ENCODE measurements at regions not wholly inside any gene's neighbourhood (a gene's known extent, or its start where the extent isn't known, plus 50 kb on each side); places are given as distances from the start of the nearest gene placed in this dataset.

DNA sequence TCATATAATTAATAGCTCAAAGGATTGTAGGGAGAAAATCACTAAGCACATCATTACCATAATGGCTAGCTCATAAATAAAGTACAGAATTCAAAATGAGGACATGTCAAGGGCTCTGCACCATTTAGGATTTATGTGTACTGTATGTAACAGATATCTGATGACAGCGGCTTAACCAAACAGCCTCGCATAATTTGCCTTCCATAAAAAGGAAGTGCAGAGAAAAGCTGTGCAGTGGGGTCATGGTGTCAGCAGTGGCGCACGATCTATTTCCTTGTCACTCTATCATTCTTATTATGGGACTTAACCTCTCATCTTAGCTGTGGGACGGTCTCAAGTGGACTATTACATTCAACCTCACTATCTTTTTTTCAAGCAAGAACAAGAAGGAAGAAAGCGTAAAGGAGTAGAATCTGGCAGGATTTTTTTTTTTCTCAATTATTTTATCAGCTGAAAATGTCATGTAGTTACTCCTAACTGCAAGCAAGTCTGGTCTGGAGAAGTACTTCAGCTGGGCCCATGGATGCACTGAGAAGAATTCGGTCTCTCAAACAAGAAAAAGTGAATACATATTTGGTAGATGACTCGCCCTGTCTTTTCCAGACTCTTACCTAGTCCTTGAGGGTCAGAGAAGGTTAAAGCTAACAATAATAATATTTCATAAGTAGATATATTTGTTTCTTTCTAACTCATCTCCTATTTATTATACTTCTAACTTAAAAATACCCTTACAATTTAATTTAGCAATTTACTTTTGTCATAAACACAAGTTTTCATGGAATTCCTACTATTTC, 94.6 kb downstream of the COX18 start (continued):
- TF ChIP-seq, protein P1, sequence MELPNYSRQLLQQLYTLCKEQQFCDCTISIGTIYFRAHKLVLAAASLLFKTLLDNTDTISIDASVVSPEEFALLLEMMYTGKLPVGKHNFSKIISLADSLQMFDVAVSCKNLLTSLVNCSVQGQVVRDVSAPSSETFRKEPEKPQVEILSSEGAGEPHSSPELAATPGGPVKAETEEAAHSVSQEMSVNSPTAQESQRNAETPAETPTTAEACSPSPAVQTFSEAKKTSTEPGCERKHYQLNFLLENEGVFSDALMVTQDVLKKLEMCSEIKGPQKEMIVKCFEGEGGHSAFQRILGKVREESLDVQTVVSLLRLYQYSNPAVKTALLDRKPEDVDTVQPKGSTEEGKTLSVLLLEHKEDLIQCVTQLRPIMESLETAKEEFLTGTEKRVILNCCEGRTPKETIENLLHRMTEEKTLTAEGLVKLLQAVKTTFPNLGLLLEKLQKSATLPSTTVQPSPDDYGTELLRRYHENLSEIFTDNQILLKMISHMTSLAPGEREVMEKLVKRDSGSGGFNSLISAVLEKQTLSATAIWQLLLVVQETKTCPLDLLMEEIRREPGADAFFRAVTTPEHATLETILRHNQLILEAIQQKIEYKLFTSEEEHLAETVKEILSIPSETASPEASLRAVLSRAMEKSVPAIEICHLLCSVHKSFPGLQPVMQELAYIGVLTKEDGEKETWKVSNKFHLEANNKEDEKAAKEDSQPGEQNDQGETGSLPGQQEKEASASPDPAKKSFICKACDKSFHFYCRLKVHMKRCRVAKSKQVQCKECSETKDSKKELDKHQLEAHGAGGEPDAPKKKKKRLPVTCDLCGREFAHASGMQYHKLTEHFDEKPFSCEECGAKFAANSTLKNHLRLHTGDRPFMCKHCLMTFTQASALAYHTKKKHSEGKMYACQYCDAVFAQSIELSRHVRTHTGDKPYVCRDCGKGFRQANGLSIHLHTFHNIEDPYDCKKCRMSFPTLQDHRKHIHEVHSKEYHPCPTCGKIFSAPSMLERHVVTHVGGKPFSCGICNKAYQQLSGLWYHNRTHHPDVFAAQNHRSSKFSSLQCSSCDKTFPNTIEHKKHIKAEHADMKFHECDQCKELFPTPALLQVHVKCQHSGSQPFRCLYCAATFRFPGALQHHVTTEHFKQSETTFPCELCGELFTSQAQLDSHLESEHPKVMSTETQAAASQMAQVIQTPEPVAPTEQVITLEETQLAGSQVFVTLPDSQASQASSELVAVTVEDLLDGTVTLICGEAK (IDR thresholded peaks at IDR 0.05), result 0 out of 2 replicates have a peak, but pooled peaks have one; percentile 20
- TF ChIP-seq, protein P1 (CRISPR knock-in tag; IDR thresholded peaks at IDR 0.05), result no peak
- TF ChIP-seq CBX2 (IDR thresholded peaks at IDR 0.05; ENCODE audit: insufficient read depth, low read length, poor library complexity, severe bottlenecking) (no peak), ZFP36 (IDR thresholded peaks at IDR 0.05; ENCODE audit: low read depth, low read length, partially characterized antibody) (no peak)
